ENCODE measurements at regions not wholly inside any gene's neighbourhood (a gene's known extent, or its start where the extent isn't known, plus 50 kb on each side); places are given as distances from the start of the nearest gene placed in this dataset.

- no peaks in the 10 kb centered on the region for H3K27me3 ChIP-seq (ENCODE audit: control insufficient read depth in 1 of 2, insufficient read depth in 2 of 2, low read length in 2 of 2)
- peaks cover 0 to 3% of the 10 kb centered on the region in 2 donors for H3K9me3 ChIP-seq (ENCODE audit: control insufficient read depth in 1 of 2, low read length in 2 of 2)
- no peak overlapping the region for H3K9ac ChIP-seq (ENCODE audit: low read depth in 1 of 2, low read length in 2 of 2)
- no peak overlapping the region for H3K4me3 ChIP-seq (ENCODE audit: low read depth in 1 of 2, low read length in 2 of 2)
- no peaks in the 10 kb centered on the region for H3K4me1 ChIP-seq (ENCODE audit: control insufficient read depth in 1 of 2, insufficient read depth in 2 of 2, low read length in 2 of 2)
- H3K27ac ChIP-seq (ENCODE audit: low read depth, low read length): no peak overlapping the region
- no peaks in the 10 kb centered on the region for H3K36me3 ChIP-seq (ENCODE audit: control insufficient read depth in 1 of 2, insufficient read depth in 2 of 2, low read length in 2 of 2)
Measured at GRCh38 chr9:82524407-82524806, 535.8 kb downstream of the SPATA31D1 start.

DNA sequence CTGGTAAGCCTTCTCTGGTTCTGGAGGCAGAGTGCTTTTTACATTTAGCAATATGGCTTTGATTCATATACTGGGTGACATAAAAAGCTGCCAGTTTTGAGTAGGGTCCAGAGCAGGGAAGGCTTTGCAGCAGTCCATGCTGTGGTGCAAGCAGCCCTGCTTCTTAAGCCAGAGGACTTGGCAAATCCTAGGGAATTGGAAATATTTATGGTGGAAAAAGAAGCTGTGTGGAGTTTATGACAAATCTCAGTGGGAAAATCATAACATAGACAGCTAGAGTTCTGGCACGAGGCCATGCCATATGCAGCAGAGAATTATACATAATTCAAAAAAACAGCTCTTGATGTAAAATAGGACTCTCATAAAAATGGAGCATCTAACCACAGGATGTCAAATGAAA, 536.4 kb downstream of the RASEF start:
- Histone ChIP-seq H3K4me1 (ENCODE audit: control insufficient read depth in 1 of 2, insufficient read depth in 2 of 2, low read length in 2 of 2) (no peaks in the 10 kb centered on the region), H3K27me3 (ENCODE audit: control insufficient read depth in 1 of 2, insufficient read depth in 2 of 2, low read length in 2 of 2) (no peaks in the 10 kb centered on the region), H3K27ac (ENCODE audit: low read depth, low read length) (no peak overlapping the region), H3K36me3 (ENCODE audit: control insufficient read depth in 1 of 2, insufficient read depth in 2 of 2, low read length in 2 of 2) (no peaks in the 10 kb centered on the region), H3K4me3 (ENCODE audit: low read depth in 1 of 2, low read length in 2 of 2) (no peak overlapping the region), H3K9ac (ENCODE audit: low read depth in 1 of 2, low read length in 2 of 2) (no peak overlapping the region), H3K9me3 (ENCODE audit: control insufficient read depth in 1 of 2, low read length in 2 of 2) (peaks cover 0 to 3% of the 10 kb centered on the region in 2 donors)

DNA sequence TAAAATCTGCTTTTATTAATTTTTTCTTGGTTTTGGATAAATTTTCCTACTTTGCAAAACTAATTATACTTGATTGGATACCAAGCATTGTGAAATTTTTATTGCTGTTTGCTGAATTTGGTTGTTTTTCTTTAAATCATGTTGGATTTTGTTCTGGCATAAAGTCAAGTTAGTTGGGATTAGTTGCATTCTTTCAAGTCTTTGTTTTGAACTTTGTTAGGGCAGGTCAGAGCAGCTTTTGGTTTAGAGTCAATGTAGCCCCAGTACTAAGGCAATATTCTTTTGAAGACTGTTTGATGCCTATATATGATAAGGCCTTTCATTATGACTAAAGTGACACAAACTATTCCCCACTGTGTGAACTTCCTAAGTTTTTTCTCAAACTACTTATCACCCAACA, 531.1 kb downstream of the RASEF start:
- Histone ChIP-seq H3K9ac (ENCODE audit: low read depth in 1 of 2, low read length in 2 of 2) (no peak overlapping the region), H3K9me3 (ENCODE audit: control insufficient read depth in 1 of 2, low read length in 2 of 2) (peaks cover 0 to 3% of the 10 kb centered on the region in 2 donors), H3K4me3 (ENCODE audit: low read depth in 1 of 2, low read length in 2 of 2) (no peak overlapping the region), H3K36me3 (ENCODE audit: control insufficient read depth in 1 of 2, insufficient read depth in 2 of 2, low read length in 2 of 2) (no peaks in the 10 kb centered on the region), H3K27me3 (ENCODE audit: control insufficient read depth in 1 of 2, insufficient read depth in 2 of 2, low read length in 2 of 2) (no peaks in the 10 kb centered on the region), H3K4me1 (ENCODE audit: control insufficient read depth in 1 of 2, insufficient read depth in 2 of 2, low read length in 2 of 2) (no peaks in the 10 kb centered on the region), H3K27ac (ENCODE audit: low read depth, low read length) (no peak overlapping the region)

DNA sequence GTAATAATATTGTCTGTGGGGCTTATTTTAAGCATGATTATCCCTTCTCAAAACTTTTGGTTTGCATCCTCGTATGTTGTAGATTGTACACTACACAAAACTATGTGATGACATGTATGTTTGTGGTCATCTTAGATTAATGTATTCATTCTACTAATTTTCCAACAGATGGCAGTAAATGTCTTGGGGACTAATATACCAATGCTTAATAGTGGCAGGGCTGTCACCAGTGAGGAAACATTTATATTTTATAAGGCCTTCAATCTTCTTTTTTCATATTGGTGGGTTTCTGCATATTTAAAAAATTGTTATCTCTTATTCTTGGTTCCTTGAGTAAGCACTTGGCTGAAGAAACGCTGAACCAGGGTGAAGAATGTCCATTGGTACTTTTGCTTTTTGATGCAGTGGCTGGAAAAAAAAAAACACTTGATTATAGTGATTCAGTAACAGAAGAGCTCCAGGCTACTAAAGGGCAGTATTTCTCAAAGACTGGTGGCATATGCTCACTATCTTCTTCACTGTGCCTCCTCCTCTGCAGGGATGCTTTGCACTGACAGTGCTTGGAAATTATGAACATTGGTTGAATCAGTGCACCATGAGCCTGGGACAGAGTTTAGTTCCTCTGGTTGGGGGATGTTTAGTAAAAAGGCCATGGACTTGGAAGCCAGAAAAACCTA, 530.3 kb downstream of the RASEF start:
- H3K4me3 ChIP-seq (ENCODE audit: low read depth in 1 of 2, low read length in 2 of 2): no peak overlapping the region
- H3K9me3 ChIP-seq (ENCODE audit: control insufficient read depth in 1 of 2, low read length in 2 of 2): no peaks in the 10 kb centered on the region
- H3K9ac ChIP-seq (ENCODE audit: low read depth in 1 of 2, low read length in 2 of 2): no peak overlapping the region
- H3K36me3 ChIP-seq (ENCODE audit: control insufficient read depth in 1 of 2, insufficient read depth in 2 of 2, low read length in 2 of 2): no peaks in the 10 kb centered on the region
- no peaks in the 10 kb centered on the region for H3K4me1 ChIP-seq (ENCODE audit: control insufficient read depth in 1 of 2, insufficient read depth in 2 of 2, low read length in 2 of 2)
- no peak overlapping the region for H3K27ac ChIP-seq (ENCODE audit: low read depth, low read length)
- H3K27me3 ChIP-seq (ENCODE audit: control insufficient read depth in 1 of 2, insufficient read depth in 2 of 2, low read length in 2 of 2): no peaks in the 10 kb centered on the region

- no peaks in the 10 kb centered on the region for H3K4me1 ChIP-seq (ENCODE audit: control insufficient read depth in 1 of 2, insufficient read depth in 2 of 2, low read length in 2 of 2)
- H3K9ac ChIP-seq (ENCODE audit: low read depth in 1 of 2, low read length in 2 of 2): no peak overlapping the region
- no peak overlapping the region for H3K4me3 ChIP-seq (ENCODE audit: low read depth in 1 of 2, low read length in 2 of 2)
- H3K27ac ChIP-seq (ENCODE audit: low read depth, low read length): no peak overlapping the region
- no peaks in the 10 kb centered on the region for H3K36me3 ChIP-seq (ENCODE audit: control insufficient read depth in 1 of 2, insufficient read depth in 2 of 2, low read length in 2 of 2)
- H3K9me3 ChIP-seq (ENCODE audit: control insufficient read depth in 1 of 2, low read length in 2 of 2): no peaks in the 10 kb centered on the region
- no peaks in the 10 kb centered on the region for H3K27me3 ChIP-seq (ENCODE audit: control insufficient read depth in 1 of 2, insufficient read depth in 2 of 2, low read length in 2 of 2)
Measured at GRCh38 chr9:82535432-82535998, 527.4 kb downstream of the RASEF start.

DNA sequence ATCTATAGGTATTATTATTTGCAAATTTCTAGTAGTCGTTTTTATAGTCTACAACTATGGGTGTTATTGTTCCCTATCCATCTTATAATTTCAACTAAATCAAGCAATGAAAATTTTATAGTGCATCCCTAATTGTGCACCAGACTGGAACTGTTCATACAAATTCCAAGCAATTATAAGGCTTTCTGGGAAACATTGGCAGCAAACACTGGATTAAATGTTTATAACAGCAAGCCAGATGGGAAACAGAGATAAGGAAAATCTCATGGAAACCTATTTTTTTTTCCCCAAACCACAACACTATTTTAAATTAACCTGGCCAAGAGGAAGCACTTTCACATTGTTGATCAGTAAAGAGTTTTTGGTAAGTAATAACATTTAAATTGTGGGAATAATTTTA, 524.3 kb downstream of the RASEF start:
- Histone ChIP-seq H3K9ac (ENCODE audit: low read depth in 1 of 2, low read length in 2 of 2) (no peak overlapping the region), H3K4me1 (ENCODE audit: control insufficient read depth in 1 of 2, insufficient read depth in 2 of 2, low read length in 2 of 2) (no peaks in the 10 kb centered on the region), H3K27ac (ENCODE audit: low read depth, low read length) (no peak overlapping the region), H3K27me3 (ENCODE audit: control insufficient read depth in 1 of 2, insufficient read depth in 2 of 2, low read length in 2 of 2) (no peaks in the 10 kb centered on the region), H3K9me3 (ENCODE audit: control insufficient read depth in 1 of 2, low read length in 2 of 2) (no peaks in the 10 kb centered on the region), H3K36me3 (ENCODE audit: control insufficient read depth in 1 of 2, insufficient read depth in 2 of 2, low read length in 2 of 2) (no peaks in the 10 kb centered on the region), H3K4me3 (ENCODE audit: low read depth in 1 of 2, low read length in 2 of 2) (no peak overlapping the region)

DNA sequence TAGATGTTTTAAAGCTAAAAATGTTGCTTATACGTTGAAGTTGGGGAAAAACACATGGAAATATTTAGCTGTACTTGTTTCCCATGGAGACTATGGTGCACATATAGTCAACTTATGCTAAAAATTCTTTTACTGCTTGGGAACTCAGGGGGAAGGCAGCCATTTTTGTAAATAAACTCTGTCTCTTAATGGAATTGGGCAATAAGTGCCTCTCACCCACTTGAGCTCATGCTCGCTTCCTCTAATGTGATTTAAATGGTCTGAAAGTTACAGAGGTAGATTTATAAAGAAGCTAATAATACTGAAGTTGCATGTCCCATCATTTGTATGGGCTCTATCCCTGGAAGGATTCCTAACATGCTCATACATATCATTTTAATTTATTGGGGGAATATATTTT, 523.8 kb downstream of the RASEF start:
- Histone ChIP-seq H3K9ac (ENCODE audit: low read depth in 1 of 2, low read length in 2 of 2) (no peak overlapping the region), H3K4me3 (ENCODE audit: low read depth in 1 of 2, low read length in 2 of 2) (no peak overlapping the region), H3K36me3 (ENCODE audit: control insufficient read depth in 1 of 2, insufficient read depth in 2 of 2, low read length in 2 of 2) (no peaks in the 10 kb centered on the region), H3K27me3 (ENCODE audit: control insufficient read depth in 1 of 2, insufficient read depth in 2 of 2, low read length in 2 of 2) (no peaks in the 10 kb centered on the region), H3K4me1 (ENCODE audit: control insufficient read depth in 1 of 2, insufficient read depth in 2 of 2, low read length in 2 of 2) (no peaks in the 10 kb centered on the region), H3K27ac (ENCODE audit: low read depth, low read length) (no peak overlapping the region), H3K9me3 (ENCODE audit: control insufficient read depth in 1 of 2, low read length in 2 of 2) (no peaks in the 10 kb centered on the region)

GRCh38 chr9:82539856-82540579, 522.9 kb downstream of the RASEF start:
- Histone ChIP-seq H3K9ac (ENCODE audit: low read depth in 1 of 2, low read length in 2 of 2) (no peak overlapping the region), H3K27ac (ENCODE audit: low read depth, low read length) (no peak overlapping the region), H3K36me3 (ENCODE audit: control insufficient read depth in 1 of 2, insufficient read depth in 2 of 2, low read length in 2 of 2) (no peaks in the 10 kb centered on the region), H3K4me1 (ENCODE audit: control insufficient read depth in 1 of 2, insufficient read depth in 2 of 2, low read length in 2 of 2) (no peaks in the 10 kb centered on the region), H3K4me3 (ENCODE audit: low read depth in 1 of 2, low read length in 2 of 2) (no peak overlapping the region), H3K9me3 (ENCODE audit: control insufficient read depth in 1 of 2, low read length in 2 of 2) (no peaks in the 10 kb centered on the region), H3K27me3 (ENCODE audit: control insufficient read depth in 1 of 2, insufficient read depth in 2 of 2, low read length in 2 of 2) (no peaks in the 10 kb centered on the region)

DNA sequence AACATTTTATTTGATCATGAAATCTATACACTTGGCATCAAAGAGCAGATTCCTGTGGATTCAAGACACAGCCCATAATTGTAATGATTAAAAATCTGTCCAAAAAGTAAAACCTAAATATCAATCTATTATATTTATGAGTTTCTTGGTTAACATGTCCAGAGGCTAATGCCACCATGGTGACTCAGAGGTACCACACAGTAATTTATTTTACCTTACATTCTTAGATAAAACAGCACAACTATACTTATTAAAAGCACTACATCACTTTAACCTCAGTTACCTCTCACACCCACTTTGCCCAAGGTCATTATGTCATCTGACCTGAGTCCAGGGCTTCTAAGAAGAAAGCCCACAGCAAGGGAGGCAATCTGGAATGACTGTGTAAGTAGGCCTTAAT, 519.2 kb downstream of the RASEF start:
- no peaks in the 10 kb centered on the region for H3K36me3 ChIP-seq (ENCODE audit: control insufficient read depth in 1 of 2, insufficient read depth in 2 of 2, low read length in 2 of 2)
- no peak overlapping the region for H3K9ac ChIP-seq (ENCODE audit: low read depth in 1 of 2, low read length in 2 of 2)
- no peak overlapping the region for H3K27ac ChIP-seq (ENCODE audit: low read depth, low read length)
- H3K4me3 ChIP-seq (ENCODE audit: low read depth in 1 of 2, low read length in 2 of 2): no peak overlapping the region
- H3K4me1 ChIP-seq (ENCODE audit: control insufficient read depth in 1 of 2, insufficient read depth in 2 of 2, low read length in 2 of 2): no peaks in the 10 kb centered on the region
- no peaks in the 10 kb centered on the region for H3K27me3 ChIP-seq (ENCODE audit: control insufficient read depth in 1 of 2, insufficient read depth in 2 of 2, low read length in 2 of 2)
- H3K9me3 ChIP-seq (ENCODE audit: control insufficient read depth in 1 of 2, low read length in 2 of 2): no peaks in the 10 kb centered on the region

GRCh38 chr9:82546136-82546535, 516.8 kb downstream of the RASEF start:
- Histone ChIP-seq H3K4me3 (ENCODE audit: low read depth in 1 of 2, low read length in 2 of 2) (no peak overlapping the region), H3K9ac (ENCODE audit: low read depth in 1 of 2, low read length in 2 of 2) (no peak overlapping the region), H3K9me3 (ENCODE audit: control insufficient read depth in 1 of 2, low read length in 2 of 2) (no peaks in the 10 kb centered on the region), H3K4me1 (ENCODE audit: control insufficient read depth in 1 of 2, insufficient read depth in 2 of 2, low read length in 2 of 2) (no peaks in the 10 kb centered on the region), H3K36me3 (ENCODE audit: control insufficient read depth in 1 of 2, insufficient read depth in 2 of 2, low read length in 2 of 2) (no peaks in the 10 kb centered on the region), H3K27ac (ENCODE audit: low read depth, low read length) (no peak overlapping the region), H3K27me3 (ENCODE audit: control insufficient read depth in 1 of 2, insufficient read depth in 2 of 2, low read length in 2 of 2) (no peaks in the 10 kb centered on the region)

Data from duodenal mucosa (tissue), 2 donors.